Liver (tissue), 8 donors: ENCODE measurements at regions not wholly inside any gene's neighbourhood (a gene's known extent, or its start where the extent isn't known, plus 50 kb on each side); places are given as distances from the start of the nearest gene placed in this dataset.

Source experiments
- DNase-seq: peaks from one replicate; pipeline ENCODE4 v3.0.0-alpha.2; 2017; ENCODE audit warnings: low spot score
- H3K27ac ChIP-seq, 2 donors: one replicate each; pipeline ENCODE4 v1.7.0; 2013; ENCODE audit warnings: inconsistent platforms in 2 of 2, low read length in 2 of 2, control low read depth in 1 of 2, low read depth in 1 of 2, mild to moderate bottlenecking in 1 of 2
- H3K27me3 ChIP-seq, 4 donors: one replicate each; pipeline versions ENCODE4 v1.6.1 to v1.7.0; 2013; ENCODE audit warnings: low read length in 3 of 4, inconsistent platforms in 1 of 4, mild to moderate bottlenecking in 1 of 4, moderate library complexity in 1 of 4; ENCODE audit not compliant: control insufficient read depth in 4 of 4, insufficient read depth in 4 of 4
- H3K36me3 ChIP-seq, 4 donors: one replicate each; pipeline versions ENCODE4 v1.6.1 to v1.7.0; 2013; ENCODE audit warnings: low read length in 3 of 4, mild to moderate bottlenecking in 3 of 4, low read depth in 1 of 4, moderate library complexity in 1 of 4; ENCODE audit not compliant: control insufficient read depth in 4 of 4, insufficient read depth in 3 of 4
- H3K4me1 ChIP-seq, 4 donors: one replicate each; pipeline versions ENCODE4 v1.6.1 to v1.7.0; 2013; ENCODE audit warnings: low read length in 3 of 4, mild to moderate bottlenecking in 3 of 4, moderate library complexity in 1 of 4; ENCODE audit not compliant: control insufficient read depth in 4 of 4, insufficient read depth in 4 of 4
- H3K4me3 ChIP-seq, 3 donors: one replicate each; pipeline versions ENCODE4 v1.6.1 to v1.7.0; 2013; ENCODE audit warnings: low read length in 3 of 3, control low read depth in 1 of 3, low read depth in 1 of 3, mild to moderate bottlenecking in 1 of 3
- H3K9ac ChIP-seq, 2 donors: one replicate each; pipeline ENCODE4 v1.7.0; 2013; ENCODE audit warnings: low read length in 2 of 2, mild to moderate bottlenecking in 2 of 2, moderate library complexity in 2 of 2, control low read depth in 1 of 2, low read depth in 1 of 2
- H3K9me3 ChIP-seq, 4 donors: one replicate each; pipeline versions ENCODE4 v1.6.1 to v1.7.0; 2013; ENCODE audit warnings: low read length in 3 of 4; ENCODE audit not compliant: control insufficient read depth in 4 of 4
- CTCF ChIP-seq: fragments of 150-350 bp; IDR thresholded peaks from 2 replicates; pipeline ENCODE4 v1.5.1; 2017; ENCODE audit warnings: improper control_type of control experiment, low read depth, low read length; ENCODE audit not compliant: missing input control
- EGR1 ChIP-seq, 2 donors: IDR thresholded peaks; 2 replicates each; pipeline ENCODE4 v1.6.1; 2016 to 2018; ENCODE audit warnings: antibody characterized with exemption in 2 of 2, low read depth in 2 of 2
- FOXA1 ChIP-seq: IDR thresholded peaks from 2 replicates; pipeline ENCODE4 v1.6.1; 2016; ENCODE audit warnings: antibody characterized with exemption
- FOXA2 ChIP-seq: IDR thresholded peaks from 2 replicates; pipeline ENCODE4 v1.6.1; 2016; ENCODE audit warnings: antibody characterized with exemption
- GABPA ChIP-seq, 2 donors: IDR thresholded peaks in 1 of 2; conservative IDR thresholded peaks in 1 of 2; 2 replicates each; pipeline ENCODE4 v1.6.1; 2016; ENCODE audit warnings: antibody characterized with exemption in 2 of 2, mild to moderate bottlenecking in 1 of 2, moderate library complexity in 1 of 2
- HNF4A ChIP-seq, 2 donors: conservative IDR thresholded peaks; 2 replicates each; pipeline ENCODE4 v1.6.1; 2016; ENCODE audit warnings: antibody characterized with exemption in 2 of 2, mild to moderate bottlenecking in 2 of 2
- HNF4G ChIP-seq: IDR thresholded peaks from 2 replicates; pipeline ENCODE4 v1.6.1; 2016; ENCODE audit warnings: antibody characterized with exemption
- MAX ChIP-seq: IDR thresholded peaks from 2 replicates; pipeline ENCODE4 v1.6.1; 2016; ENCODE audit warnings: antibody characterized with exemption
- NR2F2 ChIP-seq: IDR thresholded peaks from 2 replicates; pipeline ENCODE4 v1.6.1; 2016; ENCODE audit warnings: antibody characterized with exemption
- RAD21 ChIP-seq, 2 donors: IDR thresholded peaks; 2 replicates each; pipeline ENCODE4 v1.6.1; 2016; ENCODE audit warnings: antibody characterized with exemption in 2 of 2, mild to moderate bottlenecking in 2 of 2
- REST ChIP-seq: IDR thresholded peaks from 2 replicates; pipeline ENCODE4 v1.6.1; 2016; ENCODE audit warnings: antibody characterized with exemption, mild to moderate bottlenecking
- RXRA ChIP-seq, 2 donors: IDR thresholded peaks; 2 replicates each; pipeline ENCODE4 v1.6.1; 2017 to 2018; ENCODE audit warnings: antibody characterized with exemption in 2 of 2, mild to moderate bottlenecking in 1 of 2
- SP1 ChIP-seq: IDR thresholded peaks from 2 replicates; pipeline ENCODE4 v1.6.1; 2018; ENCODE audit warnings: antibody characterized with exemption, mild to moderate bottlenecking
- TAF1 ChIP-seq: conservative IDR thresholded peaks from 2 replicates; pipeline ENCODE4 v1.6.1; 2016; ENCODE audit warnings: antibody characterized with exemption, mild to moderate bottlenecking
- YY1 ChIP-seq: IDR thresholded peaks from 2 replicates; pipeline ENCODE4 v1.6.1; 2016; ENCODE audit warnings: antibody characterized with exemption, mild to moderate bottlenecking
- WGBS: extraction: QIAGEN DNeasy Blood & Tissue Kit; methylation state at CpG from one replicate; pipeline ENCODE4 v1.1.7; 2013; 5-methylcytosine and 5-hydroxymethylcytosine counted together
- TF ChIP-seq, protein P1 (sequence below): IDR thresholded peaks from 2 replicates; pipeline ENCODE4 v1.6.1; 2016; ENCODE audit warnings: antibody characterized with exemption
- TF ChIP-seq, protein P2 (sequence below): IDR thresholded peaks from 2 replicates; pipeline ENCODE4 v1.6.1; 2016; ENCODE audit warnings: antibody characterized with exemption
- donor health status: healthy.
- donor health status: healthy.
- donor health status: healthy.
- donor health status: healthy.
- donor health status: healthy.

DNA sequence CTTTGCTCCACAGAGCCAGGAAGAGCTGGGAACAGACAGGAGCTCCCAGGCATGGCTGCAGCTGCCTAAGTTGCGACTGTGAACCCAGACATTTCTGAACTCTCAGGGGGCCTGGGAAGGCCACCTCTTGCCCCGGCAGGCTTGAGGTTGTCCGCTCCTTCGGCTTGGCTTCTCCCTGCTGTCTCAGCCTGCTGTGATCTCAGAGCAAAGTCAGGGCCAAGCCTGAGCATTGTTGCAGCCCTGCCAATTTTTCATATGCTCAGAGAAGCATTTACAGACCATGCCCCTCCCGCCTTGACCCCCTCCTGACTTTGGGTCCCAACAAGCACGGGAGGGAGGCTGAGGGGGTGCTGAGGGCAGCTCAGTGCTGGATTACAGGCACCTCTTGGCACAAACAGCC lies 1439.1 kb upstream of the FLRT2 start:
- no peaks in the 10 kb centered on the region for H3K4me1 ChIP-seq
- 70% methylated on average over 6 of the region's 6 CpGs for WGBS
- no peak for DNase-seq

More for the DNA sequence above, 1439.1 kb upstream of the FLRT2 start:
- TF ChIP-seq HNF4G (no peak), REST (no peak), MAX (no peak), FOXA1 (no peak), CTCF (no peak), EGR1 (IDR thresholded peaks at IDR 0.05; ENCODE audit: low read depth in 2 of 2) (no peak), YY1 (no peak), FOXA2 (no peak), RXRA (IDR thresholded peaks at IDR 0.05) (no peak), NR2F2 (no peak), SP1 (no peak), GABPA (IDR thresholded peaks at IDR 0.05 in 1 of 2, conservative IDR thresholded peaks at IDR 0.05 in 1 of 2) (no peak), TAF1 (no peak), HNF4A (conservative IDR thresholded peaks at IDR 0.05) (no peak), RAD21 (IDR thresholded peaks at IDR 0.05) (no peak)
- TF ChIP-seq, protein P1, sequence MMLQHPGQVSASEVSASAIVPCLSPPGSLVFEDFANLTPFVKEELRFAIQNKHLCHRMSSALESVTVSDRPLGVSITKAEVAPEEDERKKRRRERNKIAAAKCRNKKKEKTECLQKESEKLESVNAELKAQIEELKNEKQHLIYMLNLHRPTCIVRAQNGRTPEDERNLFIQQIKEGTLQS = no peak
- TF ChIP-seq, protein P2, sequence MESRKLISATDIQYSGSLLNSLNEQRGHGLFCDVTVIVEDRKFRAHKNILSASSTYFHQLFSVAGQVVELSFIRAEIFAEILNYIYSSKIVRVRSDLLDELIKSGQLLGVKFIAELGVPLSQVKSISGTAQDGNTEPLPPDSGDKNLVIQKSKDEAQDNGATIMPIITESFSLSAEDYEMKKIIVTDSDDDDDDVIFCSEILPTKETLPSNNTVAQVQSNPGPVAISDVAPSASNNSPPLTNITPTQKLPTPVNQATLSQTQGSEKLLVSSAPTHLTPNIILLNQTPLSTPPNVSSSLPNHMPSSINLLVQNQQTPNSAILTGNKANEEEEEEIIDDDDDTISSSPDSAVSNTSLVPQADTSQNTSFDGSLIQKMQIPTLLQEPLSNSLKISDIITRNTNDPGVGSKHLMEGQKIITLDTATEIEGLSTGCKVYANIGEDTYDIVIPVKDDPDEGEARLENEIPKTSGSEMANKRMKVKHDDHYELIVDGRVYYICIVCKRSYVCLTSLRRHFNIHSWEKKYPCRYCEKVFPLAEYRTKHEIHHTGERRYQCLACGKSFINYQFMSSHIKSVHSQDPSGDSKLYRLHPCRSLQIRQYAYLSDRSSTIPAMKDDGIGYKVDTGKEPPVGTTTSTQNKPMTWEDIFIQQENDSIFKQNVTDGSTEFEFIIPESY = no peak
- Histone ChIP-seq H3K27me3 (no peaks in the 10 kb centered on the region), H3K4me3 (no peak overlapping the region), H3K36me3 (no peaks in the 10 kb centered on the region), H3K9me3 (no peaks in the 10 kb centered on the region), H3K9ac (no peak overlapping the region), H3K27ac (no peak overlapping the region)
